Stimulated activated CD8-positive, alpha-beta memory T cell treated with anti-CD3 and anti-CD28 coated beads, Interleukin-15, amount 100 ng/mL, for 1 hour (primary cell): ENCODE measurements at regions not wholly inside any gene's neighbourhood (a gene's known extent, or its start where the extent isn't known, plus 50 kb on each side); places are given as distances from the start of the nearest gene placed in this dataset.
"Not testable (repeated sequence)": the region's sequence is repeated elsewhere in the genome, so short reads cannot be mapped to it uniquely, and the experiment has no call there.

Experiments
- DNase-seq: peaks from one replicate; pipeline ENCODE4 v3.0.0-alpha.2; 2020; ENCODE audit warnings: low read depth

DNA sequence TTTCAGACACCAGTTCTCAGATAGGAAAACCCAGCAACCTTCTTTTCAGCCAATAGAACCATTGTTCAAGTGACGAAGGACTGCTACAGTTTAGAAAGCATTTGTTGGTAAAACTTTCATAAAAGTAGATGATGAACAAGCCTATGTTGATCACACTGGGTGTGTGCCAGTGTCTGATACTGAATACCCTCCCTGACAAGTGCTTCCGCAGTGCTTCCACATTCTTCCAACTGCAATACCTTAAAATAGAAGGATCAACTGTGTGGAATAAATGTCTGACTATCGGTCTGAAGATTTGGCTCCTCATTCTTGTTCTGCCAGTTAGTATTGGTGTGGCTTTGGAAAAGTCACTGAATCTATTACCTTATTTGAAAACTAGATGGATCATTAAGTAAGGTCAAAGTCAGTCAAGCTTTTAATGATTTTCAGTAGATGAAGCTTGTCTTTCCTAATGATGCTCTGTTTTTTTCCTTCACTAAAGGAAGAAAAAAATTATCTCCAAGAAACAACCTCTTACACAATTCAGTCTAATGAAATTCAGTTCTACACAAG, 479.4 kb upstream of the CBLB start:
- no peak for DNase-seq

DNA sequence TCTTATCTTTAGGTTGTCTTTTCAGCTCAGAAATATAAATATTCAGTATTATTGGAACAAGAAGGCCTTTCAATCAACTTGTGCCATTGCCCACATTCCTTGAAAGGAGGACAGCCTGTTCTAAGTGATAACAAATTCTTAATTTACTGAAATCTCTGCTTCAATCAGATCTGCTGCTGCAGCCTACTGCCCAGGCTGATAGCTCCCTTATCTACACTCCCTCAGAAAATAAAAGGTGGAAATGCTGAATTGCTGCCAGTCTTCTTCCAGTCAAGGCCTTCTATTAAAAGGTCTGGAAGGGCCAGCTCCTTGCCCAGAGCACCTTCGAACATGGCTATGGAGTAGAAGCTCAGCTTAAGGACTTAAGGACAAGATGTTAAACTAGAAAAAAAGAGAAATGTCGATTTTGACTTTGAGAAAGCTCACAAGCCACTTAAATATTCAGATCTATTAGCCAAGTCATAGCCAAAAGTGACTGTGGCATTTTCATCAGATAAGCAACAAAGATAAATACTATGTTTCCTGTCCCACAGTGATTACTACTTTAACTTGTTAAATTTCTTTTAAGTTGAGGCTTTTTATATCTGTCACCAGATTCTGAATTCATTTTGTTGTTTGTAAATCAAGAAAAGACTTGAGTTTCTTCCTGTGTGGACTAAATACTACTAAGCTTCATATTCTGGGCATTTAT, 480.5 kb upstream of the CBLB start:
- DNase-seq, result no peak

DNA sequence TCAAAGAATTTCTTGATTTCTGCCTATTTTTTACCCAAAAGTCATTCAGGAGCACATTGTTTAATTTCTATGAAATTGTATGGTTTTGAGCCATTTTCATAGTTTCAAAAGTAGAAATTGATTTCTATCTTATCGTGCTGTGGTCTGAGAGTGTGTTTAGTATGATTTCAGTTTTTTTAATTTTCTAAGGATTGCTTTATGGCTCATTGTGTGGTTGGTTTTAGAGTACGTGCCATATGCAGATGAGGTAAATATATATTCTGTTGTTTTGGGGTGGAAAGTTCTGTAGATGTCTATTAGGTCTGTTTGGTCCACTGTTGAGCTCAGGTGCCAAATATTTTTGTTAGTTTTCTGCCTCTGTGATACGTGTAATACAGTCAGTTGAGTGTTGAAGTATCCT, 487.1 kb upstream of the CBLB start:
- no peak for DNase-seq

DNA sequence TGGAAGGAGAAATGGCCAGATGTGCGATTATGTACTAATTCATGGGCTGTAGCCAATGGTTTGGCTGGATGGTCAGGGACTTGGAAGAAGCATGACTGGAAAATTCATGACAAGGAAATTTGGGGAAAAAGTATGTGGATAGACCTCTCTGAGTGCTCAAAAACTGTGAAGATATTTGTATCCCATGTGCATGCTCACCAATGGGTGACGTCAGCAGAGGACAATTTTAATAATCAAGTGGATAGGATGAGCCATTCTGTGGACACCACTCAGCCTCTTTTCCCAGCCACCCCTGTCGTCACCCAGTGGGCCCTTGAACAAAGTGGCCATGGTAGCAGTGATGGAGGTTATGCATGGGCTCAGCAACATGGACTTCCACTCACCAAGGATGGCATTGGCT, 490.9 kb upstream of the CBLB start:
- DNase-seq, result no peak

DNA sequence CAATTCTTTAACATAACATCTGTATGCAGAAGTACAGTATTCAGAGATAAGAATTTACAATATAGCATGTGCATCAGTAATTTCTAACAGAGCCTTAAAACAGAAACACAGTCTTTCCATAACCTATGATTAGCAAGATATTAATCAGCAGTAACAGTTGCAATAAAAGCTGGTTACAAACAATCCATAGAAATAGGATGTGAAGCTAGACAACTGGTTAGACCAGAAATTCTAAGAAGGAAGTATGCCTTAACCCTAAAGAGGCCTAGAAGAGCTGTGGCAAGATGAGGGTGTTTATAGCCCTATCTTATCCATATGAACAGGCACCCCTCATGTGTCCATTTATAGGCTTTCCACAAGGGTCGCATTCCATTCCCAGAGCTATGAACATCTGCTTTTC, 492.1 kb upstream of the CBLB start:
- DNase-seq, result not testable (repeated sequence)

DNA sequence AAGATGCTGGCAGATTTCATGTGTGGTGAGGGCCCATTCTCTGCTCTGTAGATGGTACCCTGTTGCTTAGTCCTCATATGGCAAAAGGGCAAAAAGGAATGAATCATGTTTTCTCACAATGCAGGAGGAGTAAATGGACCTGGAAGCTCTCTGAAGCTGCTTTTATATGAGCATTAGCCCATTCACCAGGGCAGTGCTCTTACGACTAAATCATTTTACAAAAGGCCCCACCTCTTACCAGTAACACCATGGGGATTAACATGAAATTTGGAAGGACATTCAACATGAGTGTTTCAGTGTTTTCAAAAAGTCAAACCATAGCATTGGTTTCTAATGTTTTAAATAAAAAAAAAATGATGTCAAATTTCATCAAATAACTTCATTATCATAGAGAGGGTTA, 495.7 kb upstream of the CBLB start:
- no peak for DNase-seq

DNA sequence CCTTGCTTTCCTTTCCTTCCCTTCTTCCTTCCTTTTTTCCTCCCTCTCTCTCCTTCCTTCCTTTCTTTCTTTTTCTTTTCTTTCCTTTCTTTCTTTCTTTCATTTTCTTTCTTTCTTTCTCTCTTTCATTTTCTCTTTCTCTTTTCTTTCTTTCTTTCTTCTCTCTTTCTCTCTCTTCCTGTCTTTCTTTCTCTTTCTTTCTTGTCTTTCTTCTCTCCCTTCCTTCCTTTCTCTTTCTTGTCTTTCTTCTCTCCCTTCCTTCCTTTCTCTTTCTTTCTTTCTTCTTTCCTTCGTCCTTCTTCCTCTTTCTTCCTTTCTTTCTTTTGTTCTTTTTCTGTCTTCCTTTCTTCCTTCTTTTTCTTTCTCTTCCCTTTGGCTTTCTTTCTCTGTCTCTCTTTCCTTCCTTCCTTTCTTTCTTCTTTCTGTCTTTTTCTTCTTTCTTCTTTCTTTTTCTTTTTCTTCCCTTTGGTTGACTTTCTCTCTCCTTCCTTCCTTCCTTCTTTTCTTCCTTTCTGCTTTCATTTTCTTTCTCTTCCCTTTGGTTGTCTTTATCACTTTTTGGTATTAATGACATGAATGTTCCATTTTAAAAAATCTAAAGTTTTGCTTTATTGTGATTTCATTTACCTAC, 496.4 kb upstream of the CBLB start:
- DNase-seq, result no peak

DNA sequence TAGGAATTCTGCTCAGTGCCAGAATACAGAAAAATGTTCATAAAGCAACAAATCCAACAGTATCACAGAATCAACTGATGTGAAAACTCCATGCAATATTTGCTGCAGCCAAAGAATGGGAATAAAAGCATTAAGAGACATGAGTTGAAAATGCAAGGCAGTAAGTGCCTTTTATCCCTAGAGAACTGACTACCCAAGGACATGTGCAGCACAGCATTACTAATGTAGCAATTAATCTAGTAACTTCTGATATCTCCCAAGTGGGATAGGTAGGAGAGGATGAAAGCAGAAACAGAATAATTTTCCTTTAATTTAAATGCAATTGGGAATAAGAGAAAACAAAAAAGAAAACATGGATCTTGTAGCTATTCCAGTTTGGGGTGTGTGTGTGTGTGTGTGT, 497.5 kb upstream of the CBLB start:
- DNase-seq, result no peak

DNA sequence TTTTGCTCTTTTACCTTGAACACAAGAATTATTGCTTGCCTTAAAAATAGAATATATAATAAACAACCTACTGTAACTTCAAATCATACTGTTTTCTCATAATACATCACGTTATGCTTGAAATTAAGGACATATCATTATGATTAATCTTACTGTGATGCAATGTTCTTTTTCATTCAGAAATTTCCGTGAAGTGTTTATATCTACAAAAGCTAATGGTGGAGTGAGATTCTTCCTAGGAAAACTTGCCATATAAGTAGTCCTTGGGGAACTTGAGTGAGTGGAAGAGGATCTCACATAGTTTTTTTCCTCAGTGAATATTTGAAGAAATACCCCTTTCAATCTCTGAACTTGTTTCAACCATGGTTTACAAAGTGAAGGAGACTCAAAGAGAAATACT, 498.7 kb upstream of the CBLB start:
- no peak for DNase-seq

DNA sequence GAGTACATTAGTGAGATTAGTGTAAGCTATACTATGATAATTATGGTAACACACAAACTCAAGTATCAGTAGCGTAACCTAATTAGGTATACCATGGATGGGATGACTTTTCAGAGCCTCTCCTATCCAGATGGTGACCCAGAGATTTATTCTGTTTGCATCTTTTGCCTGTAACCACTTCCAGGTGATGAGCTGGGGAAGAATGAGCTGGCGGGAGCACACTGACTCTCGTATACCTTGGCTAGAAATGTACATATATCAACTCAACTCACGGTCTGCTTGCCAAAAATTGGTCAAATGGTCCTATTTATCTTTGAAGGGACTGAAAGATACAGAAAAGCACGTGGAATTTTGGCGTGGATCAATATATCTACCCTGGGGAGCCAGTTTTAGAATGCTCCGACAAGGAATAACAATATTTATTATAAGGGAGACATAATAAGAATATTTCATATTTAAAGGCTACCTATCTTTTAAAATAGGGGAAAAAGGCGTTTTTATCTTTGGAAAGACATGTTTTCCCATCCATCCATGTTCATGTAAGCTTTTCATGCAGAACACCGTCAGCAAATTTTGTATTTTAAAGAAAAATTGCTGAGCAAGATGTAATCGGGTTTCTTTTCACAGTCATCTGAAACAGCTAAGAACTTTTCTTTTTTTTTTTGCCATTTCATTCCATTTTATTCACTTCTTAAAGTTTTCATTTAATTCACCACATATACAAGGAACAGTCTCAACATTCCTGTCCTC, 502.6 kb upstream of the CBLB start:
- no peak for DNase-seq

DNA sequence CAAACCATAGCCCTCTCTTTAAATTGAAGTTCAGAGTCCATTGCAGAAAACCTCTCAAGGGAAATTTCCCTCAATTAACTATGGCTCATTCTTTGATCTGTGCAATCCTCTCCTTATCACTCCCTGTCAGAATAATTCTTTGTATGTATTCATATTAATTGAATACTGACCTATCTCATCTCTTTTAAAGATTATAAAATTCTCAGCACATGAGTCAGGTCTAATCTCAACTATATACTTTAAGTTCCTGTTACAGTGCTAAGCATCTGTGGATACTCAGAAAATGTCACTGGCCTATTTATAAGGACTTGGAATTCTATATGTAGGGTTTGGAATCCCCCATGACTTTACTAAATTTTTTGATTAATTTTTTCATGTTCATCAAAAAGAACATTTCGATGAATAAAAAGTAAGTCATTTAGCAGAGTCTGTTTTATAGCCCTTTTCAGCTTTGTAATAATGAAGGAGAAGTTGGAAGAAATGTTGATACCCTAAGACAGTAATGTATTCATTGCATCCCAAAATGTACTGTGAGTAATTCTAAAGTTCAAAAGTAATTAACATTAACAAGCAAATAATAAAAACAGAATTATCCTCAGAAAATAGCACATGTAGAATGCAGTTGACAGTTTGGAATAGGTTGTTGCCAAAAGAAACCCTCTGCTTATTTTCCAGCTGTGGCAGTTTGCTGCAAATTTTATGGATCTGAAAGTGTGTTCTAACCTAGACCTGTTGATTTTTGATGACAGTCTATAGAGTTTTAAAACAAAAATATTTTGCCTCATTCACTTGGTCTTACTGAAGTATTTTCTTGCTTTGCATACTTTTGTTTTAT, 503.4 kb upstream of the CBLB start:
- no peak for DNase-seq

DNA sequence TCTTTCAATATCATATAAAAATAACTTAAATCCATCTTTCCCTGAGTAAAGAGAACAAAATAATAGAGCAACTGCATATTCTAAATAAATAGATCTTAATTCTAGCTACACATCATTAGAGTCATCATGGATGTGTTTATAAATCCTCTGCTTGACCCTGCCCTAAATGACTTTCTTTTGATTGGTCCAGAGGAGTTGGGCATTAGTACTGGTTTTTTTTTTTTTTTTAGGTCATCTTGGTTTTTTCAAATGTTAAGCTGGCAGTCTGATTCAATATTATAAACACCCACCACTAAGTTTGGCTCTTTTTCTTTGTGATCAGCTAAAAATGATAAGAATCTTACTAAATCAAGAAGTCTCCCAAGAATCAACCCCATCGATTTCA, 504.0 kb upstream of the CBLB start:
- DNase-seq, result no peak

DNA sequence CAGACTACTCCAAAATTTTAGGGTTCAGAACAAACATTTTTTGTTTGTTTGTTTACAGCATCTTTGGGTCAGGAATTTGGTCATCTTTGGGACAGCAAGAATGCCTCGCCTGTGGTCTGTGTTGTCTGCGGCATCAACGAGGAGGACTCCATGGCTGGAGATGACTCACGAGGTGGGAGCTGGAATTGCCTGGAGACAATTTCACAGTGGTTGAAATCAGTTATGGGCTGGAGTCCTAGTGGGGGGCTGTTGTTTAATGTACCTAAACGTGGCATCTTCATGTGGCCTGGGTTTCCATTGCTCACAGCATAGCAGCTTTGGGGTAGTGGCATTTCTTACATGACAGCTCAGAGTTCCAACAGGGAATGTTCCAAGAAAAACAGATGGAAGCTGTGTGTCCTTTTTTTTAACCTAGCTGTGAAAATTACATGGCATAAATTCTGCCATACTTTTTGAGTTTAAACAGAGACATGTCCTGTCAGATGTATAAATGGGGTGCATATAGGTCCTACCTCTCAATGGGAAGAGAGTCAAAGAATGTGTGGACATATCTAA, 507.3 kb upstream of the CBLB start:
- DNase-seq, result no peak

DNA sequence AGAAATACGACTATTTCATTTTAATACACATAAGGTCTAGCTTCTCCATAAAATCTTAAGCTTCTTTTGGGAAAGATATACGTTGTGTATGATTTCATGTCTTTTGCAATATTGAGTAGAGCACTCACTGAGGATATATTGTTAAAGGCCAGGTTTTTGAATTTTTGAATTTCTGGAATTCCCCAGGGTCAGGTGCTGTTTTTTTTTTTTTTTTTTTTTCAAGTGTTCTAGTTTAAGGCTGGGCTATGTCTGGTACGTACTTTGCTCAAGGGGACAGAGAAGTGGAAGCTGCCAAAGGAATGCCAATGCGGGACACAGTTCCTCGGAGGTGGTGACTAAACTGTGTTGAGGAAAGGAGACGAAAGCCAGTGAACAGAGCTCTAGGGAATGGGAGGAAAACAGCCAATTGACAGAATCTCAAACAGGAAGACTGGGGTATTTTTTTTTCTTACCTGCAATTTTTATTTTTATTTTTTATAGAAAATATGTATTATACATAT, 510.5 kb upstream of the CBLB start:
- DNase-seq, result no peak

DNA sequence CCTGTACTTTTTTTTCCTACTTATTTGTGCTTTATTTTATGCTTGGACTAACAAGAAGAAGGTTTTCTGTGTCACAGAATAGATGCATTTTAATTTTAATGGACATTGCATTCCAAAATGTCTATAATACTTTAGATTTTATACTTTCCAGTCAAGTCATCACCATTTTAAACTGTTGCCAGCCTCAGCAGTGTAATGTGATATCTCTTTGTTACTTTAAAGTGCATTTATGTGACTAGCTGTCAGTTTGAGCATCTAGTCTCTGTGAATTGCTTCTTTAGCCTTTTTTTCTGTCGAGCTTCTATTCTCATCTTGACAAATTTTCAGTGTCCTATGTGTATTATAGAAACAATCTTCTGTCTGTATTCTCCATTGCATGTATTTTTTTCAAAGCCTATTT, 511.4 kb upstream of the CBLB start:
- no peak for DNase-seq

DNA sequence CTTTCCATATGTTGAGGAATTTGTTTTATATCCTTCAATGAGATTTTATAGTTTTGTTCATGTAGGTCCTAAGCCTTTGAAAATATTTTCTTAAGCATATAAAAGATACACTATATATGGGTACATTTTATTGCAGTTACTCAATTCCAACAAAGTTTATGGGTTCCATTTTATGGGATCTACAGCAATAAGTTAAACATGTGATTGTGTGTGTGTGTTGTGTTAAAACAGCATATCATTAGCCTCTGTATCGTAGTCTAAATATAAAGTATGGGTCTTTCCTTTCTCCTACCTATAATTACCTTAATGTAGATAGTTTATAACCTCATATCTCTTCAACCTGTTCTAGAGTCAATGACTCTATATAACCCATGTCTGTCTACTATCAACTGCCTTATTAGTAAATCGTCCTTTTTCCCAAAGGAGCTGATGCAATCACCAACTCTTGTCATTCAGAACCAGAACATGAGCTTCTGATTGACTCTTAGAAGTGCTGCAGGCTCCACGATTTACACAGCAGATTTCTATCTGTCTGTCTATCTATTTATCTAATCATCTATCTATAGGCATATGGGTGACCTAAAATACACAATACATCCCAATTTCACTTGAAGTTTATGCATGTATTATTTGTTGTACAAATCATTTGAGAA, 512.6 kb upstream of the CBLB start:
- no peak for DNase-seq

DNA sequence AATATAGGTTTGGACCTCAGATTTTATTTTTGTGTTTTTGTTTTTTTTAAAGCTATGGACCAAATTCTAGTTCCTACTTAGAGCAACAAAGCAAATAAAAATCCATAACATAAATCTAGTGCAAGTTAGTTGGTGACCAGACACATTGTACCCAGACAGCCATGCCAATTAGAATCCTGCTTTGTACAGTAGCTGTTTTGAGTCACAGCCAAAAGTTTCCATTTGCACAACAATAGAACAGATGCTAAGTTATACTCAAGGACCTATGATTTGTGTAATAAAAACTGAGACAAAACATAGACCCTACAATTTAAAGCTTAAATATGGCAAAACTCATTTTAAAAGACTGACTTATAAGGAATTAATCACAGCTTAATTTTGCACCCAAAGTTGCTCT, 513.1 kb upstream of the CBLB start:
- DNase-seq, result no peak

DNA sequence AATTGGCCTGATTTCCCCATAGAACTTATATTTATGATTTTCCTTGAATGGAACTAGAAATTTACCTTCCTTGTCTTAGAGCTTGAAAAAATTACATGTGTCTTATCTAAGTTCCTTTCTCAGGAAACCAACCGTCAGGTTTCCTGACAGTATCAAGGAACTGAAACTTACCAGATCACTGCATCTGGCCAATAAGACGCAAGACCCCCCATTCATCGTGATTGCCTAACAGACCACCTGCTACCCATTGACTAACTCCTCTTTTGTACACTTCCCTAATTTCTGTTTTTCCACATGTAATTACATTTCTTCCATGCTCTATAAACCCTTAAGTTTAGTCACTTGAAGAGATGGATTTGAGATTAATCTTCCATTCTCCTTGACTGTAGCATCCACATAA, 517.2 kb upstream of the CBLB start:
- DNase-seq, result no peak

DNA sequence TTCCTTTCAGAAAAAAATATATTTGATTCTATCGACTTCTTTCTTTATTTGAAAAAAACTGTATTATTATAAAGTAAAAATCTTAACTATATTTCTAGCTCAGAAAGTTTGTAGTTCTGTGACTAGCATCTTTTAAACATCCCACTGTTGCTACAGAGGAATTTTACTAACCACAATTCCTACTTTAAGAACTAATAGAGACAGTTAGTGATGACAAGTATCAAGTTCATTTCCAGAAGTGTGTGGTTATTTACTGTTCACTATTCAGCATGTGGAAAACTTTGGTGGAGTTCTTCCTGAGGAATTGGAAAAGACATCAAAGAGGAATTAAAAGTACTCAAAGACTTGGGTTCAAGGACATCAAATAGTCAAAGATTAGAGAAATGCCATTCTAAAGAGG, 524.1 kb upstream of the CBLB start:
- no peak for DNase-seq

DNA sequence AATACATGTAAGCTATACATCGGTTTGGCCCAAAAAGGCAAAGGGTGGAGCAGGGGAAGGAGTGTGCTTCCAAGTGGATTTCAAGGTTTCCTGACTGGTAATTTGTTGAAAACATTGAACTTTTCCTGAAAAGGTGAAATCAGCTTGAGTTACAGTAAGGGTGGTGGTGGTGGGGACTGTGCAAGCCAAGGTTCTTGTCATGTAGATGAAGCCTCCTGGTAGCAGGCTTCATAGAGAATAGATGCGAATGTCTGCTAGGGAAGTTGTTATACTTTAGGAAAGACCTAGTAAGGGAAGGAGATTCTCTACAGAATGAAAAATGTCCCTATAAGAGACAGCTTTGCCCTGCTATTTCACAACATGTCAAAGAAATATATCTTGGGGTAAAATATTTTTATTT, 528.2 kb upstream of the CBLB start:
- DNase-seq, result no peak

DNA sequence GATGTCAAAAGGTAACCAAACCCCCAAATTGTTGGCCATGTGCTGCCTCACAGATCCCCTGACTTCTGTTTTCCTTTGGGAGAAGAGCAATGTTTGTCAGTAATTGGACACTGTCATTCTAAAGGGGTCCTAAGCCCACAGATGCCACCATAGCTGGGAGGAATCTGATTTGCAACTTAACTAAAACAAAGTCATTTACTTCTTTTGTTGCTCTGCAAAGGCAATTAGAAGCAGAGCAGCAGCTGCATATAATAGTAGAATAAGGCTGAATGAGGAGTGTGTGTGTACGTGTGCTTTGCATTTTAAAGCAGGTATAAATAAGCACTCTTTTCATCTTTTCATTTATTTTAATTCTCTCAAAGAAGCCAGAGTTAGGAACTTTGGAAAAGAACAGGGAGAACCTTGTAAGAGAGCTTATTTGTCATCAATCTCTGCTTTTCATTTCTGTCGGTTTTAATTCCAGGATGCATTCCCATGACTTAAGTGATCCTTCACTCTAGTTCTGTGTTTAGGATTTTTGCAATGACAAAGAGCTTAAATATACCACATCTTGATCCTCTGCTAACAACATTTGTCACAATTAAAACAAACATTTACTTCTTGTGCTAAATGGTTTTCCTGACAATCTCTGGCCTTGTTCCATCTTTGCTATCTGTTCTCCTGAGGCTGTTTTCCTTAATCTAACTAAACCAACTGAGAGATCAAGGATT, 530.2 kb upstream of the CBLB start:
- DNase-seq, result no peak
